Sigmoid colon (tissue), 4 donors: ENCODE measurements at regions not wholly inside any gene's neighbourhood (a gene's known extent, or its start where the extent isn't known, plus 50 kb on each side); places are given as distances from the start of the nearest gene placed in this dataset.

ENCODE experiments used
- CTCF ChIP-seq, 4 experiments: fragments of 450-650 bp in 3 of 4; fragments of 200-600 bp in 1 of 4; IDR thresholded peaks; one replicate each; pipeline ENCODE4 v1.5.1; 2016 to 2019; ENCODE audit warnings: antibody characterized with exemption in 4 of 4, mild to moderate bottlenecking in 3 of 4, moderate library complexity in 2 of 4
- POLR2AphosphoS5 ChIP-seq, 4 donors: sonication (generic); formaldehyde crosslinking; IDR thresholded peaks; one replicate each; pipeline ENCODE4 v1.6.1; 2017; ENCODE audit warnings: antibody characterized with exemption in 4 of 4

GRCh38 chr1:163632269-163632668 lies 310.5 kb downstream of the NUF2 start:
- TF ChIP-seq CTCF (IDR thresholded peaks at IDR 0.05) = no peak
- TF ChIP-seq POLR2AphosphoS5 (IDR thresholded peaks at IDR 0.05) = no peak
